WTC11 (cell line): ENCODE measurements at regions not wholly inside any gene's neighbourhood (a gene's known extent, or its start where the extent isn't known, plus 50 kb on each side); places are given as distances from the start of the nearest gene placed in this dataset.

Source experiments
- ATAC-seq: fragments of 200-7000 bp; cut with Tn5 transposase; 2 replicates; pipeline ENCODE4 v1.10.0; 2021; ENCODE audit warnings: mild to moderate bottlenecking, moderate library complexity
- CTCF ChIA-PET: fragments of 300-600 bp; sonication (Branson Sonifier 250); formaldehyde crosslinking; loops from one replicate; lab custom pipeline; 2021; ENCODE audit warnings: antibody characterized with exemption; lab: Charles Lee
- POLR2A ChIA-PET: fragments of 350-600 bp; sonication (Branson Sonifier 250); formaldehyde crosslinking; loops from one replicate; lab custom pipeline; 2021; ENCODE audit warnings: antibody characterized with exemption; lab: Charles Lee
- DNase-seq: peaks from one replicate; pipeline ENCODE4 v3.0.0; 2021; ENCODE audit warnings: low spot score
- H3K27ac Mint-ChIP-seq: 2 replicates; pipeline ENCODE4 v1.8.0; 2021; ENCODE audit warnings: mixed read lengths
- H3K27me3 Mint-ChIP-seq: 2 replicates; pipeline ENCODE4 v1.8.0; 2021; ENCODE audit warnings: low read depth, mild to moderate bottlenecking, moderate library complexity, mixed read lengths
- H3K36me3 Mint-ChIP-seq: 2 replicates; pipeline ENCODE4 v1.8.0; 2021; ENCODE audit warnings: mixed read lengths
- H3K4me1 Mint-ChIP-seq: 2 replicates; pipeline ENCODE4 v1.8.0; 2022; ENCODE audit warnings: mixed read lengths
- H3K4me3 Mint-ChIP-seq: 2 replicates; pipeline ENCODE4 v1.8.0; 2021; ENCODE audit warnings: mild to moderate bottlenecking, moderate library complexity, mixed read lengths
- H3K9me3 Mint-ChIP-seq: 2 replicates; pipeline ENCODE4 v1.8.0; 2021; ENCODE audit warnings: mixed read lengths
- ATF3 ChIP-seq: sonication (generic); formaldehyde crosslinking; conservative IDR thresholded peaks from 2 replicates; pipeline ENCODE4 v1.8.1; 2022; ENCODE audit warnings: mild to moderate bottlenecking, missing genetic modification reagents
- CREB1 ChIP-seq: sonication (generic); formaldehyde crosslinking; IDR thresholded peaks from 2 replicates; pipeline ENCODE4 v1.8.0; 2023; ENCODE audit warnings: mild to moderate bottlenecking, missing genetic modification reagents
- E2F1 ChIP-seq: sonication (generic); formaldehyde crosslinking; IDR thresholded peaks from 2 replicates; pipeline ENCODE4 v1.8.0; 2022; ENCODE audit warnings: mild to moderate bottlenecking, missing genetic modification reagents
- ELF4 ChIP-seq: sonication (generic); formaldehyde crosslinking; IDR thresholded peaks from 2 replicates; pipeline ENCODE4 v1.8.1; 2022; ENCODE audit warnings: low read depth, mild to moderate bottlenecking, moderate library complexity, missing genetic modification reagents
- EMX1 ChIP-seq: fragments of 250-450 bp; sonication (Bioruptor Pico); IDR thresholded peaks from 2 replicates; pipeline ENCODE4 v1.8.0; 2021; ENCODE audit warnings: mild to moderate bottlenecking
- ETV6 ChIP-seq: sonication (generic); formaldehyde crosslinking; IDR thresholded peaks from 2 replicates; pipeline ENCODE4 v1.8.1; 2022; ENCODE audit warnings: mild to moderate bottlenecking, missing genetic modification reagents
- IRF1 ChIP-seq: sonication (generic); formaldehyde crosslinking; IDR thresholded peaks from 2 replicates; pipeline ENCODE4 v1.8.0; 2023; ENCODE audit warnings: missing genetic modification reagents
- IRF2 ChIP-seq: sonication (generic); formaldehyde crosslinking; IDR thresholded peaks from 2 replicates; pipeline ENCODE4 v1.8.0; 2022; ENCODE audit warnings: low read depth, missing genetic modification reagents, borderline replicate concordance
- NFYB ChIP-seq: sonication (generic); formaldehyde crosslinking; conservative IDR thresholded peaks from 2 replicates; pipeline ENCODE4 v1.8.0; 2022; ENCODE audit warnings: low read depth, missing genetic modification reagents
- NR2C2 ChIP-seq: sonication (generic); formaldehyde crosslinking; IDR thresholded peaks from 2 replicates; pipeline ENCODE4 v1.8.0; 2022; ENCODE audit warnings: mild to moderate bottlenecking, missing genetic modification reagents
- PRDM15 ChIP-seq: sonication (generic); formaldehyde crosslinking; IDR thresholded peaks from 2 replicates; pipeline ENCODE4 v1.8.0; 2022; ENCODE audit warnings: missing genetic modification reagents
- PRRX2 ChIP-seq: fragments of 250-450 bp; sonication (Bioruptor Pico); IDR thresholded peaks from 2 replicates; pipeline ENCODE4 v1.8.0; 2021; ENCODE audit warnings: mild to moderate bottlenecking
- SP1 ChIP-seq: sonication (generic); formaldehyde crosslinking; conservative IDR thresholded peaks from 2 replicates; pipeline ENCODE4 v1.8.1; 2022; ENCODE audit warnings: missing genetic modification reagents
- TCF7 ChIP-seq: sonication (generic); formaldehyde crosslinking; IDR thresholded peaks from 2 replicates; pipeline ENCODE4 v1.8.0; 2022; ENCODE audit warnings: mild to moderate bottlenecking, low read depth, missing genetic modification reagents, moderate library complexity
- TEAD1 ChIP-seq: sonication (generic); formaldehyde crosslinking; IDR thresholded peaks from 2 replicates; pipeline ENCODE4 v1.8.0; 2022; ENCODE audit warnings: mild to moderate bottlenecking, missing genetic modification reagents
- USF2 ChIP-seq: sonication (generic); formaldehyde crosslinking; IDR thresholded peaks from 2 replicates; pipeline ENCODE4 v1.8.1; 2023; ENCODE audit warnings: mild to moderate bottlenecking, missing genetic modification reagents, moderate library complexity
- ZNF512 ChIP-seq: sonication (generic); formaldehyde crosslinking; IDR thresholded peaks from 2 replicates; pipeline ENCODE4 v1.8.1; 2022; ENCODE audit warnings: missing genetic modification reagents, borderline replicate concordance
- TF ChIP-seq, protein P1 (sequence below): fragments of 250-450 bp; sonication (Bioruptor Pico); IDR thresholded peaks from 2 replicates; pipeline ENCODE4 v2.1.2; 2022; ENCODE audit warnings: mild to moderate bottlenecking, moderate library complexity
- TF ChIP-seq, protein P2 (sequence below): fragments of 200-600 bp; IDR thresholded peaks from 2 replicates; pipeline ENCODE4 v1.8.0; 2022; ENCODE audit warnings: antibody characterized with exemption

DNA sequence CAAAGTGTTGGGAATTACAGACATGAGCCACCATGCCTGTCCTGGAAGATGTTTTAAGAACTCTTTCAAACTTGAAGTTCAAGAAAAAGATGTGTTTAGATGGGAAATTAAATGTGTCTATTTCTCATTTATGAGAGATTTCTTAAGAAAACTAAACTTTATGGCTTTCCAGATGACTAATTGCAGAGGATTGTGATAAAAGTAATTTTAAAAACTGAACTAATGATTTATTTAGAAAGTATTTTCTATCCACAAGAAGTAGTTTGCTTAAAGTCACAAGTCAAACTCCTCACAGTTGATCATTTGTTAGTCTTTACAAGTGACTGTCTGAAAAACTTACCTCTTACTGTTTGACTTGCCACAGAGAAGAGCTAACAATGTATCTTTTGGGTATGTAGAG lies 89.6 kb upstream of the SPRY2 start:
- ATAC-seq: no peak
- DNase-seq: no peak
- Mint-ChIP-seq H3K9me3 (peaks cover 24% of the 10 kb centered on the region), H3K36me3 (peaks cover 6% of the 10 kb centered on the region; the same call in 1 of the 2 replicates), H3K4me1 (peaks cover 7% of the 10 kb centered on the region), H3K27ac (no peak overlapping the region), H3K27me3 (no peaks in the 10 kb centered on the region; the same call in 1 of the 2 replicates), H3K4me3 (no peak overlapping the region)
- ChIA-PET POLR2A (no interaction called here), CTCF (no interaction called here)
- TF ChIP-seq ELF4 (no peak), ZNF512 (CRISPR knock-in tag) (no peak)

- CTCF ChIA-PET: no interaction called here
- H3K27me3 Mint-ChIP-seq: peaks cover 5% of the 10 kb centered on the region
- ATAC-seq: no peak
- no peak overlapping the region for H3K4me3 Mint-ChIP-seq
- no peak for TF ChIP-seq ATF3
- TF ChIP-seq TCF7 (CRISPR knock-in tag): no peak
- TF ChIP-seq SP1: no peak
- no peak for TF ChIP-seq CREB1 (CRISPR knock-in tag)
- no peak for TF ChIP-seq E2F1 (CRISPR knock-in tag)
- TF ChIP-seq NR2C2 (CRISPR knock-in tag): no peak
- TF ChIP-seq, protein P1, sequence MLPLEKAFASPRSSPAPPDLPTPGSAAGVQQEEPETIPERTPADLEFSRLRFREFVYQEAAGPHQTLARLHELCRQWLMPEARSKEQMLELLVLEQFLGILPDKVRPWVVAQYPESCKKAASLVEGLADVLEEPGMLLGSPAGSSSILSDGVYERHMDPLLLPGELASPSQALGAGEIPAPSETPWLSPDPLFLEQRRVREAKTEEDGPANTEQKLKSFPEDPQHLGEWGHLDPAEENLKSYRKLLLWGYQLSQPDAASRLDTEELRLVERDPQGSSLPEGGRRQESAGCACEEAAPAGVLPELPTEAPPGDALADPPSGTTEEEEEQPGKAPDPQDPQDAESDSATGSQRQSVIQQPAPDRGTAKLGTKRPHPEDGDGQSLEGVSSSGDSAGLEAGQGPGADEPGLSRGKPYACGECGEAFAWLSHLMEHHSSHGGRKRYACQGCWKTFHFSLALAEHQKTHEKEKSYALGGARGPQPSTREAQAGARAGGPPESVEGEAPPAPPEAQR (CRISPR knock-in tag): no peak
- TF ChIP-seq IRF1 (CRISPR knock-in tag): no peak
- no peak overlapping the region for H3K27ac Mint-ChIP-seq
- peaks cover 26% of the 10 kb centered on the region for H3K36me3 Mint-ChIP-seq
- POLR2A ChIA-PET: no interaction called here
- peaks cover 37% of the 10 kb centered on the region for H3K9me3 Mint-ChIP-seq
- peaks cover 6% of the 10 kb centered on the region for H3K4me1 Mint-ChIP-seq
- DNase-seq: no peak
Measured at GRCh38 chr13:80428349-80429096, 87.6 kb upstream of the SPRY2 start.

DNA sequence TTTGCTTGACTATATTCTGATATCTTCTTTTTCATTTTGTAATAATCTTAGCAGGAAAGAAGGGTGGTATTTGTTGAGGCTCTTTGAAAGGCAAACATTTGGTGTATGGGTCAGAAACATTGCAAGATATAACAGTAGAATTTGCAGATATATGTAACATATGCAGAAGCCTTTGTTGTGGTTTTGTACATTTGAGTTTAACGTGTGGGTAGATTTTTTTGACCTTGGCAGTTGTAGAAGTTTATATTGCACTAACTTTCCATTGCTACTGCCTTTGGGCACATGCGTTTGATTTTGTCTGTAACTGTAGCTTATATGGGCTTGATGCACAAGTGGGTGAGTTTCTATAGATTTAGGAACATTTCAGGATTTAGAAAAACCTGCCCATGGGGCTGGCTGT lies 78.5 kb upstream of the SPRY2 start:
- no peak for DNase-seq
- ATAC-seq: no peak
- no peak for TF ChIP-seq ETV6 (CRISPR knock-in tag)
- TF ChIP-seq, protein P2, sequence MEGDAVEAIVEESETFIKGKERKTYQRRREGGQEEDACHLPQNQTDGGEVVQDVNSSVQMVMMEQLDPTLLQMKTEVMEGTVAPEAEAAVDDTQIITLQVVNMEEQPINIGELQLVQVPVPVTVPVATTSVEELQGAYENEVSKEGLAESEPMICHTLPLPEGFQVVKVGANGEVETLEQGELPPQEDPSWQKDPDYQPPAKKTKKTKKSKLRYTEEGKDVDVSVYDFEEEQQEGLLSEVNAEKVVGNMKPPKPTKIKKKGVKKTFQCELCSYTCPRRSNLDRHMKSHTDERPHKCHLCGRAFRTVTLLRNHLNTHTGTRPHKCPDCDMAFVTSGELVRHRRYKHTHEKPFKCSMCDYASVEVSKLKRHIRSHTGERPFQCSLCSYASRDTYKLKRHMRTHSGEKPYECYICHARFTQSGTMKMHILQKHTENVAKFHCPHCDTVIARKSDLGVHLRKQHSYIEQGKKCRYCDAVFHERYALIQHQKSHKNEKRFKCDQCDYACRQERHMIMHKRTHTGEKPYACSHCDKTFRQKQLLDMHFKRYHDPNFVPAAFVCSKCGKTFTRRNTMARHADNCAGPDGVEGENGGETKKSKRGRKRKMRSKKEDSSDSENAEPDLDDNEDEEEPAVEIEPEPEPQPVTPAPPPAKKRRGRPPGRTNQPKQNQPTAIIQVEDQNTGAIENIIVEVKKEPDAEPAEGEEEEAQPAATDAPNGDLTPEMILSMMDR: no peak
- no peak for TF ChIP-seq TEAD1 (CRISPR knock-in tag)
- no peak for TF ChIP-seq EMX1
- TF ChIP-seq PRDM15 (CRISPR knock-in tag): no peak
- no peak for TF ChIP-seq PRRX2 (CRISPR knock-in tag)
- TF ChIP-seq USF2 (CRISPR knock-in tag): no peak
- TF ChIP-seq ELF4: no peak
- TF ChIP-seq IRF2 (CRISPR knock-in tag): no peak
- TF ChIP-seq NFYB (CRISPR knock-in tag): no peak
- TF ChIP-seq SP1: no peak
- H3K4me1 Mint-ChIP-seq: no peaks in the 10 kb centered on the region
- no peak overlapping the region for H3K4me3 Mint-ChIP-seq
- H3K27me3 Mint-ChIP-seq: peaks cover under 1% of the 10 kb centered on the region; the same call in 1 of the 2 replicates
- H3K9me3 Mint-ChIP-seq: peaks cover 33% of the 10 kb centered on the region
- H3K27ac Mint-ChIP-seq: no peak overlapping the region
- ChIA-PET POLR2A (no interaction called here), CTCF (no interaction called here)
- H3K36me3 Mint-ChIP-seq: peaks cover 24% of the 10 kb centered on the region
